ENCODE measurements at regions not wholly inside any gene's neighbourhood (a gene's known extent, or its start where the extent isn't known, plus 50 kb on each side); places are given as distances from the start of the nearest gene placed in this dataset.

GRCh38 chr2:33788044-33788443 lies 188.9 kb upstream of the FAM98A start:
- no peak for TF ChIP-seq EZH2 (IDR thresholded peaks at IDR 0.05)
- no peak for TF ChIP-seq CTCF (IDR thresholded peaks at IDR 0.05)

Measured in neural progenitor cell (in vitro differentiated cells).